H1 (cell line): ENCODE measurements at regions not wholly inside any gene's neighbourhood (a gene's known extent, or its start where the extent isn't known, plus 50 kb on each side); places are given as distances from the start of the nearest gene placed in this dataset.

ENCODE experiments used
- CTCF ChIA-PET: fragments of 300-600 bp; sonication (Branson Sonifier 250); formaldehyde crosslinking; loops from one replicate; lab custom pipeline; 2021; ENCODE audit not compliant: partially characterized antibody; lab: Charles Lee
- POLR2A ChIA-PET: fragments of 300-600 bp; sonication (Branson Sonifier 250); formaldehyde crosslinking; loops from one replicate; lab custom pipeline; 2021; ENCODE audit warnings: inconsistent platforms; ENCODE audit not compliant: partially characterized antibody; lab: Charles Lee
- DNase-seq, 2 experiments: peaks; one replicate each; pipeline versions ENCODE4 v3.0.0 to v3.0.0-alpha.2; 2010 to 2022; ENCODE audit warnings: low spot score in 2 of 2, low read depth in 1 of 2, mixed read lengths in 1 of 2
- FAIRE-seq: peaks from 2 replicates; lab custom pipeline; 2011; peaks lifted over from hg19 to GRCh38; lab: Jason Lieb, UNC
- H2AFZ ChIP-seq: 2 replicates; pipeline ENCODE4 v1.8.1; 2012; ENCODE audit warnings: low read length, inconsistent platforms
- H2AK5ac ChIP-seq: 2 replicates; pipeline ENCODE4 v1.6.1; 2013; ENCODE audit warnings: low read depth, low read length
- H2BK120ac ChIP-seq: replicated peaks from 2 replicates; pipeline ENCODE3; 2013; ENCODE audit warnings: low read depth, low read length, inconsistent platforms
- H2BK12ac ChIP-seq: 2 replicates; pipeline ENCODE4 v1.6.1; 2013; ENCODE audit warnings: low read depth, low read length
- H2BK15ac ChIP-seq: 2 replicates; pipeline ENCODE4 v1.6.1; 2013; ENCODE audit warnings: low read length
- H2BK20ac ChIP-seq: 2 replicates; pipeline ENCODE4 v1.6.1; 2013; ENCODE audit warnings: low read length
- H2BK5ac ChIP-seq: 2 replicates; pipeline ENCODE4 v1.6.1; 2013; ENCODE audit warnings: low read depth, low read length
- H3K14ac ChIP-seq: 2 replicates; pipeline ENCODE4 v1.6.1; 2013; ENCODE audit warnings: inconsistent platforms; ENCODE audit not compliant: insufficient read length
- H3K18ac ChIP-seq: 2 replicates; pipeline ENCODE4 v1.6.1; 2013; ENCODE audit warnings: low read length; ENCODE audit errors: extremely low read depth
- H3K23ac ChIP-seq: 2 replicates; pipeline ENCODE4 v1.6.1; 2013; ENCODE audit warnings: inconsistent platforms; ENCODE audit not compliant: insufficient read length
- H3K23me2 ChIP-seq: 2 replicates; pipeline ENCODE4 v1.6.1; 2013; ENCODE audit warnings: low read depth, low read length
- H3K27ac ChIP-seq: 2 replicates; pipeline ENCODE4 v1.6.1; 2011; ENCODE audit warnings: low read depth, low read length, inconsistent platforms
- H3K27me3 ChIP-seq, 4 experiments: replicated peaks in 1 of 4; 1 replicate in 1 of 4; 2 replicates in 3 of 4; pipeline versions ENCODE4 v1.6.1 to v1.8.1; 2011 to 2013; ENCODE audit warnings: low read length in 3 of 4, mild to moderate bottlenecking in 3 of 4, inconsistent platforms in 2 of 4, mixed read lengths in 2 of 4, moderate library complexity in 1 of 4; ENCODE audit not compliant: control insufficient read depth in 3 of 4, insufficient read depth in 3 of 4; ENCODE audit errors: extremely low read depth in 1 of 4
- H3K36me3 ChIP-seq, 4 experiments: 2 replicates each; pipeline versions ENCODE4 v1.6.1 to v1.8.1; 2011 to 2013; ENCODE audit warnings: mild to moderate bottlenecking in 4 of 4, low read length in 3 of 4, moderate library complexity in 2 of 4, control low read depth in 1 of 4, inconsistent platforms in 1 of 4; ENCODE audit not compliant: insufficient read depth in 4 of 4, control insufficient read depth in 2 of 4
- H3K4ac ChIP-seq: replicated peaks from 2 replicates; pipeline ENCODE3; 2013; ENCODE audit warnings: low read length, low read depth, mixed read lengths, inconsistent platforms; ENCODE audit not compliant: insufficient read length
- H3K4me1 ChIP-seq, 4 experiments: replicated peaks in 1 of 4; 1 replicate in 1 of 4; 2 replicates in 3 of 4; pipeline versions ENCODE4 v1.6.1 to v1.8.1; 2011 to 2013; ENCODE audit warnings: low read length in 3 of 4, inconsistent platforms in 2 of 4, mixed read lengths in 1 of 4; ENCODE audit not compliant: insufficient read depth in 4 of 4, control insufficient read depth in 3 of 4
- H3K4me2 ChIP-seq, 2 experiments: 2 replicates each; pipeline versions ENCODE4 v1.6.1 to v1.8.1; 2011 to 2013; ENCODE audit warnings: low read depth in 2 of 2, low read length in 2 of 2, control low read depth in 1 of 2, inconsistent platforms in 1 of 2, mild to moderate bottlenecking in 1 of 2; ENCODE audit not compliant: insufficient read depth in 1 of 2
- H3K4me3 ChIP-seq, 4 experiments: fragments of 200-600, 300-600 bp in 1 of 4; sonication (generic), shearing (Covaris generic), sonication (Bioruptor Twin) in 1 of 4; 2 replicates each; pipeline versions ENCODE4 v1.5.1 to v1.8.1; 2011 to 2016; ENCODE audit warnings: low read length in 4 of 4, low read depth in 3 of 4, control low read depth in 2 of 4, inconsistent platforms in 2 of 4, mild to moderate bottlenecking in 2 of 4, mixed read lengths in 1 of 4, moderate library complexity in 1 of 4; ENCODE audit not compliant: insufficient read depth in 2 of 4; ENCODE audit errors: extremely low read depth in 1 of 4
- H3K56ac ChIP-seq: replicated peaks from 2 replicates; pipeline ENCODE3; 2013; ENCODE audit warnings: low read depth, mild to moderate bottlenecking, mixed read lengths, low read length, inconsistent platforms; ENCODE audit not compliant: insufficient read length
- H3K79me1 ChIP-seq: 2 replicates; pipeline ENCODE4 v1.6.1; 2013; ENCODE audit warnings: low read depth, low read length, control low read depth
- H3K79me2 ChIP-seq, 2 experiments: 2 replicates each; pipeline versions ENCODE4 v1.6.1 to v1.8.1; 2012 to 2013; ENCODE audit warnings: low read length in 2 of 2, mild to moderate bottlenecking in 2 of 2, inconsistent platforms in 1 of 2; ENCODE audit not compliant: insufficient read depth in 2 of 2, control insufficient read depth in 1 of 2
- H3K9ac ChIP-seq, 4 experiments: replicated peaks in 1 of 4; 1 replicate in 1 of 4; 2 replicates in 3 of 4; pipeline versions ENCODE4 v1.6.1 to v1.8.1; 2011 to 2013; ENCODE audit warnings: low read depth in 3 of 4, low read length in 3 of 4, control low read depth in 2 of 4, mild to moderate bottlenecking in 2 of 4, moderate library complexity in 2 of 4, inconsistent platforms in 1 of 4; ENCODE audit errors: extremely low read depth in 1 of 4
- H3K9me3 ChIP-seq, 2 experiments: 2 replicates each; pipeline versions ENCODE4 v1.6.1 to v1.8.1; 2012 to 2013; ENCODE audit warnings: mild to moderate bottlenecking in 2 of 2, moderate library complexity in 2 of 2, control low read depth in 1 of 2, inconsistent platforms in 1 of 2, low read depth in 1 of 2, low read length in 1 of 2, mixed read lengths in 1 of 2; ENCODE audit not compliant: insufficient read depth in 2 of 2
- H4K20me1 ChIP-seq, 2 experiments: replicated peaks in 1 of 2; 2 replicates each; pipeline versions ENCODE3 to v1.8.1; 2011 to 2013; ENCODE audit warnings: inconsistent platforms in 2 of 2, low read length in 2 of 2, mild to moderate bottlenecking in 1 of 2; ENCODE audit not compliant: insufficient read depth in 2 of 2, control insufficient read depth in 1 of 2
- H4K5ac ChIP-seq: 2 replicates; pipeline ENCODE4 v1.6.1; 2013; ENCODE audit warnings: low read length, low read depth, mixed read lengths, inconsistent platforms; ENCODE audit not compliant: insufficient read length
- H4K8ac ChIP-seq: 2 replicates; pipeline ENCODE4 v1.8.0; 2013; ENCODE audit warnings: mild to moderate bottlenecking, moderate library complexity, low read length, inconsistent platforms; ENCODE audit not compliant: insufficient read depth; ENCODE audit errors: extremely low read depth
- H4K91ac ChIP-seq: replicated peaks from 2 replicates; pipeline ENCODE3; 2013; ENCODE audit warnings: low read length, mixed read lengths, inconsistent platforms; ENCODE audit not compliant: insufficient read length
- BCL11A ChIP-seq, 2 experiments: IDR thresholded peaks; one replicate each; pipeline ENCODE4 v1.6.1; 2011; ENCODE audit warnings: low read depth in 2 of 2, low read length in 2 of 2, mild to moderate bottlenecking in 2 of 2
- CBX5 ChIP-seq: fragments of 300-800, 300-1000 bp; sonication (generic); IDR thresholded peaks from 2 replicates; pipeline ENCODE4 v1.7.1; 2016; ENCODE audit warnings: antibody characterized with exemption, low read length, low read depth
- CHD1 ChIP-seq: IDR thresholded peaks from 2 replicates; pipeline ENCODE4 v1.6.1; 2012; ENCODE audit warnings: low read depth, low read length, improper control_type of control experiment
- CREB1 ChIP-seq: IDR thresholded peaks from 2 replicates; pipeline ENCODE4 v1.6.1; 2012; ENCODE audit warnings: inconsistent platforms
- CTBP2 ChIP-seq: IDR thresholded peaks from 2 replicates; pipeline ENCODE4 v1.7.0; 2011; ENCODE audit warnings: borderline replicate concordance, mild to moderate bottlenecking, moderate library complexity, mixed read lengths, low read length; ENCODE audit not compliant: insufficient read depth, insufficient read length
- CTCF ChIP-seq, 3 experiments: IDR thresholded peaks; 1 replicate in 2 of 3; 2 replicates in 1 of 3; pipeline versions ENCODE4 v1.5.1 to v1.6.1; 2011; ENCODE audit warnings: low read length in 3 of 3, mild to moderate bottlenecking in 3 of 3, inconsistent platforms in 2 of 3, low read depth in 1 of 3, moderate library complexity in 1 of 3; ENCODE audit not compliant: insufficient read depth in 1 of 3; ENCODE audit errors: control extremely low read depth in 1 of 3
- FOSL1 ChIP-seq: IDR thresholded peaks from 2 replicates; pipeline ENCODE4 v1.6.1; 2011; ENCODE audit warnings: mild to moderate bottlenecking, low read depth, low read length, moderate library complexity; ENCODE audit not compliant: insufficient read depth
- MAFK ChIP-seq: IDR thresholded peaks from 2 replicates; pipeline ENCODE4 v1.6.1; 2012; ENCODE audit warnings: low read depth, mild to moderate bottlenecking, improper control_type of control experiment, low read length
- POLR2AphosphoS5 ChIP-seq: IDR thresholded peaks from 2 replicates; pipeline ENCODE4 v1.6.1; 2011; ENCODE audit warnings: low read depth, low read length
- RAD21 ChIP-seq, 2 experiments: IDR thresholded peaks in 1 of 2; conservative IDR thresholded peaks in 1 of 2; 2 replicates each; pipeline ENCODE4 v1.6.1; 2011; ENCODE audit warnings: low read depth in 2 of 2, low read length in 2 of 2, improper control_type of control experiment in 1 of 2, inconsistent platforms in 1 of 2, mild to moderate bottlenecking in 1 of 2, moderate library complexity in 1 of 2
- RFX5 ChIP-seq: IDR thresholded peaks from 2 replicates; pipeline ENCODE4 v1.6.1; 2011; ENCODE audit warnings: low read depth, low read length, improper control_type of control experiment, borderline replicate concordance
- SIN3A ChIP-seq, 2 experiments: IDR thresholded peaks in 1 of 2; conservative IDR thresholded peaks in 1 of 2; 2 replicates each; pipeline ENCODE4 v1.6.1; 2011 to 2012; ENCODE audit warnings: low read length in 2 of 2, improper control_type of control experiment in 1 of 2, low read depth in 1 of 2, mild to moderate bottlenecking in 1 of 2
- WGBS, 2 experiments: shearing (Covaris generic) in 1 of 2; methylation state at CpG; one replicate each; pipeline versions ENCODE4 v1.1.6 to v1.1.7; 2013 to 2015; ENCODE audit warnings: low lambda C conversion rate in 2 of 2, mixed read lengths in 2 of 2, inconsistent platforms in 1 of 2, low coverage in 1 of 2, missing lambda C conversion rate in 1 of 2; ENCODE audit not compliant: insufficient replicate concordance in 2 of 2, insufficient coverage in 1 of 2, insufficient read length in 1 of 2; ENCODE audit errors: extremely low coverage in 1 of 2, missing lambda C conversion rate in 1 of 2; 5-methylcytosine and 5-hydroxymethylcytosine counted together

GRCh38 chr4:23384741-23385140 is 505.1 kb downstream of the PPARGC1A start:
- Histone ChIP-seq H2BK120ac (no peak overlapping the region), H3K23me2 (no peaks in the 10 kb centered on the region), H3K9me3 (no peaks in the 10 kb centered on the region), H3K23ac (no peak overlapping the region), H3K18ac (no peak overlapping the region), H2AK5ac (no peak overlapping the region), H4K20me1 (no peaks in the 10 kb centered on the region), H3K79me2 (no peaks in the 10 kb centered on the region), H4K5ac (no peak overlapping the region), H2BK20ac (no peak overlapping the region), H3K27ac (no peak overlapping the region), H2BK15ac (no peak overlapping the region), H2BK12ac (no peak overlapping the region), H3K4me1 (no peaks in the 10 kb centered on the region), H3K14ac (no peak overlapping the region), H3K4me3 (no peak overlapping the region), H3K4me2 (no peak overlapping the region), H3K27me3 (no peaks in the 10 kb centered on the region), H3K9ac (no peak overlapping the region), H4K91ac (no peak overlapping the region), H2AFZ (no peak overlapping the region), H3K56ac (no peak overlapping the region), H3K79me1 (no peaks in the 10 kb centered on the region), H4K8ac (no peak overlapping the region), H3K36me3 (no peaks in the 10 kb centered on the region), H3K4ac (no peak overlapping the region), H2BK5ac (no peak overlapping the region)
- DNase-seq: no peak
- no peak for FAIRE-seq
- WGBS, 2 experiments: 91% methylated on average over 2 of the region's 2 CpGs; no CpG with 5 or more reads in 1 of the 2 experiments
- ChIA-PET CTCF (no interaction called here), POLR2A (interaction anchor here (0.5 kb wide), 1 partner anchor 213 kb away, joined by 3 read pairs; no protein-coding TSS in a partner anchor)
- TF ChIP-seq POLR2AphosphoS5 (no peak), CHD1 (no peak), BCL11A (IDR thresholded peaks at IDR 0.05; ENCODE audit: low read depth in 2 of 2, low read length in 2 of 2) (no peak), RFX5 (no peak), CTCF (IDR thresholded peaks at IDR 0.05; ENCODE audit: control extremely low read depth in 1 of 3, insufficient read depth in 1 of 3, low read depth in 1 of 3, low read length in 3 of 3) (no peak), CTBP2 (no peak), RAD21 (IDR thresholded peaks at IDR 0.05 in 1 of 2, conservative IDR thresholded peaks at IDR 0.05 in 1 of 2; ENCODE audit: low read depth in 2 of 2, low read length in 2 of 2) (no peak), CBX5 (no peak), MAFK (no peak), SIN3A (conservative IDR thresholded peaks at IDR 0.05 in 1 of 2, IDR thresholded peaks at IDR 0.05 in 1 of 2; ENCODE audit: low read depth in 1 of 2, low read length in 2 of 2) (no peak), FOSL1 (no peak), CREB1 (no peak)
